HG03135 (cell line): ENCODE measurements at regions not wholly inside any gene's neighbourhood (a gene's known extent, or its start where the extent isn't known, plus 50 kb on each side); places are given as distances from the start of the nearest gene placed in this dataset.

Experiments used
- ATAC-seq: cut with Tn5 transposase; IDR thresholded peaks from one replicate; pipeline ENCODE4 v1.9.1; 2021; ENCODE audit warnings: mild to moderate bottlenecking, moderate library complexity; ENCODE audit not compliant: unreplicated experiment

DNA sequence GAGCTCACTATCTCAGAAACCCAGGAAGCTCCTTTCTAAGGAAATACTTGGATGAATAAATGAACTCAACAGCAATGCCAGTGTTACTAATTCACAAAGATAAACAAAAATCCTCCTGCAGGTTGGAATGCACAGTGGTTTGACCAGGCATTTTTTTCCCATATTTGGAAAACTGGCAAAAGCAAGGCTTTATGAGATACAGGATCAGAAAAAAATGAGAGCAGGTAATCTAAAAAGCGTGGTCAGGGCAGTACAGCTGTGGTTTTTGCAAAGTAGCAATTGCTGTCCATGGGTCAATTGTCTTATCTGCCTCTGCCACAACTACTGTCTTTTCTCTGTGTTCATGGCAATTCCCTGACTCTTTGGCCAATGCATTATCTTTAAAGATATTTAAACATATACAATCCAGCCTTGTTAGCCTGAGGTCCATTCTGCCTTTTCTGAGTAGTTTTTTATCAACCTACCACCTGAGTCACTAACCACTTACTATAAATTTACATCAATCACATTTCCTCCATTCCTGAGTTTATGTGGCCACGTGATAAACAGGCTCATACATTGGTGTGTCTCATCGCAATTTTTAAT, 564.5 kb upstream of the IGFBP3 start:
- ATAC-seq: no peak

DNA sequence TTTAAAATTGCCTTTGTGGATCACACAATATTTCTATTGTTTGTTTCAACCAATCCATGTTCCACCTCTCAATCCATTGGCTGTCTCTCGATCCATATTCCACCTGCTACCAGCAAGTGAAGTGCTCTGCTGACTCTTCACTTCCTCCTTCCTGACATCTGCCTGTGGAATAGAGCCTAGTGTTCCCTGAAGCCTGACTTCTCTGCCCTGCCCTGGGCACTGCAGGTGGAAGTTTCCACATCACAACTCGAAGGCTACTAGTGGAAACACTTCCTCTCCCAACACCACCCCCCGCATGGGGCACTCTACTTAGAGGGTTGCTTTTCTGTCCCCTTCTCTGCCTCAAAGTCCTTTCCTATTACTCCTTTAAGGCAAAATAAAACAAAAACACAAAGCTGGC, 563.8 kb upstream of the IGFBP3 start:
- ATAC-seq: no peak

DNA sequence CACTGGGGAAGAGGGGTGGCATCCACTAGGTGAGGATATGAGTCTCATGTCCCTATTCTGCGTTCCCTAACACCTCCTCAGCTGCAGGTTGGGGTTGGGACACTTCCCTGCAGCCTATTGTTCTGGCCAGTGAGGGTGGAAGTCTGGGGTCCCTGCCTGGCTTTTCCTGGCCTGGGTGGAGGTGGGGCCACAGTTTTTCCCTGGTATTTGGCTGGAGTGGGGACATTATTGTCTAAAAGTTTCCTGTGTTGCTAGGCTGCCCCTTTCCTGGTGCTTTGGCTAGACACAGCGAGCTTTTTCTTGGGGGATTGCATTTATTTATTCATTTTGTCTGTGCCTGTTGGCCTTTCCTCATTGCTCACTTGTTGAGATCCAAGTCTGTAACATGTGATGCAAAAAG, 559.5 kb upstream of the IGFBP3 start:
- ATAC-seq: no peak

DNA sequence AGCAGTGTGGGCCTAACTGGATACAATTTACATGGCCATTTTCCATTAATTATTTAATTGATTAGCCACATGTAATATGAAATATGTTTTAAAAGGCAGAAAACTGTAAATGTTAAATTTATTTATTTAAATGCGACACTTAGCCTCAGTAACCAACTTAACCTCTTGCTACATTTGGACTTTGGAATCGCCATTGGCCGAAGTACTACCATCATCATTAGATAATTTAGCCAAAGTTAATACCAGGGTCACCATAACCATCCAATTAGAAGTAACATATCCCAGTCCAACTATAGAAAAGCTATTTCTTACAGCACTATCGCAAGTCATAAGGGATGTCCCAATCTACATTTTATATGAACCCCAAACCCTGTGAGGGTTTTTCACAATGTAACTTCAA, 558.6 kb upstream of the IGFBP3 start:
- ATAC-seq: no peak

DNA sequence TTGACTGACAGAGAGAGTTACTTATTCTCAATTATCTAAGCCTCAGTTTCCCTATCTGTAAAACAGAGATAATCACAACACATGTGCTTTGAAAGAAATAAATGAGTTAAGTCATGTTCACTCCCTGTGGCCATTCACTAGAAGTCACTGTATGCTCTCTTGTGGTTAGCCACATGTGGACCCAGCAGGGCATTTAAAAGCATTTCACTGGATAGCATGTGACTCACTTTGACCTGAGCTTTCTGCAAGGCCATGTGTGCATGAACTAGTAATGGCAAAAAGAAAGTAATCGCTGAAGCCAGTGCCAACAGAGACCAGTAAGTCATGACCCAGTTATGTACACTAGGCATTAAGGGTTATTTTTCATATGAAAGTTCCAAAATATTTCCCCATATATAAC, 557.0 kb upstream of the IGFBP3 start:
- ATAC-seq: no peak

DNA sequence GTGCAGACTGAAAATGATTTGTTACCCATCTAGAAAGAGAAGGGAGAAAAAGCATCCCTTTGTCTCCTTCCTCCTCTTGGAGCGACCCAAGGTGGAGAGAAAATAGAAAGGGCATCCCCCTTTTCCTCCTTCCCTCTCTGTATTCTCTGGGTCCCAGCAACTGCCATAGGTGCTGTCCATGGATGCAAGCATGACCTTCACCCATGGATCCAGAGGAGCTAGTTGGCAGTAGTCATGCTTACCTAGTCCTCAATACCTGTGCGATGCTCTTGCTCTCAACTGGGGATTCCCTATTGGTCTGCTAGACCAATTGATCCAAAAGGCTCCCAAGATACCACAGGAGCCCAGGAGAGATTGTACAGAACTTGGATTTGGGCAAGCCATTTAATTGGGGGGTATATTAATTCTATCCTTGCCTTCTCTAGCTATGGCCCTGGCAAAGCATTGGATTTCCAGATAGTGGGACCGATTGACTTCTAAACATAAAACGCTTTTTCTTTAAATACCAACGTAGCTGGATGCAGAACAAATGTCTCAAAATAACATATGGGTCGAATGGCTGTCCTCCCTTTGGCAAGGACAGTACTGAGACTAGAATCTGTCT, 547.8 kb upstream of the IGFBP3 start:
- ATAC-seq: no peak

DNA sequence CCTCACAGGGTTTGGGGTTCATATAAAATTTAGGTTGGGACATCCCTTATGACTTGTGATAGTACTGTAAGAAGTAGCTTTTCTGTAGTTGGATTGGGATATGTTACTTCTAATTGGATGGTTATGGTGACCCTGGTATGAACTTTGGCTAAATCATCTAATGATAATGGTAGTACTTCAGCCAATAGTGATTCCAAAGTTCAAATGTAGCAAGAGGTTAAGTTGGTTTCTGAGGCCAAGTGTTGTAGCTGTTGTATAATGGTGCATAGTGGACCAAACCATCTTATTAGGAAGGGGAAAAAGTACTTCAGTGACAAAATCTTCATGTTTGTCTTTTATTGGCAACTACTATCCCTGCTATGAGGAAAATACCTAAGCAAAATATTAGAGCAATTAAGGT, 542.1 kb upstream of the IGFBP3 start:
- no peak for ATAC-seq

DNA sequence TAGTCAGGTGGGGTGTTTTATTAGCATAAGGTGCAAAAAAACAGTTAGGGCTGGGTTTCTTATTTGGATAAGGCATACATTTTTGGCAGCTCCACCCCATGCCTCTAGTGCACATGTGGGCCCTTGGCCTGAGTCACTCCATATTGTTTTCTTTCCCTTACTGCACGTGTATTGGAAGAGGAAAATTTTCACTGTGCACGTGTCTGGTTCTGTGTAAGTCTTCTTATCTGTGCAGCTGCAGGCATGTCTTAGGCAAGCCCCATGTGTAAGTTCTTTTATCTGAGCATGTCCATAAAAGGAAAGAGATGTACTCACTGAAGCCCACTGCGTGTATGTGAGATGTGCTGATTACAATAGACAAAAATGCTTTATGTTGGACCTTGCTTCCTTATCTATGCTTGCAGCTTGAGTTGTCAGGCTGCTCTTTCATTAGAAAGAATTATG, 540.3 kb upstream of the IGFBP3 start:
- ATAC-seq: no peak

DNA sequence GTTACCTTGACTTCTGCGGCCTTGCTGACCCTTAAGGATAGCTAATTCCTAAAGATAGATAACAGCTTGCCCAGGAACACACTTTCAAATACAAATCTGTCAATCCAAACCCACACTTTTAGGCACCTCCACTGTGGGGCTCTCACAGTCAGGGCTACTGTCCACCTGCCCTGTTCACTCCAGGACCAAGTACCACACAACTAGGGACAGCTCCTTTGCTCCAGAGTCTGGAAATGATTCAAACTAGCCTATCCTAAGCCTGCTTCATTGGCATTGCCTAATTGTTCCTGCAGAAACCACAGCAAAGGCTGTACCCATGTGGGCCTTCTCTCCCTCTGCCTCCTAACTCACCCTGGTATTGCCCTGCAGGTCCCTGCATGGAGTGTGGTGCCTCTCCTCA, 538.9 kb upstream of the IGFBP3 start:
- no peak for ATAC-seq

DNA sequence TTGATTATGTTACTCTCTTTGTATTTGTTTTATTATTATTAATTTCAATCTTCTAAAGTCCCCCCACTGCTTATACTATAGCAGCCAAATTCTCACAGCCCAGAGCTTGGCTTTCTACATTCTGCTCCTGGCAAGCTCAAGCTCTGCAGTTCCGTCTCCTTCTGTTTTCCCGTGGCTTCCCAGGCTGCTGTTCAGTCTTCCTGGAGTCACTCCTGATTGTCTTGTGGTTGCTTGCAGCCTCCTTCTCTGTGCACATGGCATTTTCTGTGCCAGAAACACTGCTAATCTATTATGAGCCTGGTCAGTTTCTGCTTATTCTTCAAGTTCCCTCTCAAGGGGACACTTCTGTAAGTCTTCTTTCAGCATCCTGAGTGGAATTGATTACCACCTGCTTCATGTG, 533.7 kb upstream of the IGFBP3 start:
- ATAC-seq: no peak

DNA sequence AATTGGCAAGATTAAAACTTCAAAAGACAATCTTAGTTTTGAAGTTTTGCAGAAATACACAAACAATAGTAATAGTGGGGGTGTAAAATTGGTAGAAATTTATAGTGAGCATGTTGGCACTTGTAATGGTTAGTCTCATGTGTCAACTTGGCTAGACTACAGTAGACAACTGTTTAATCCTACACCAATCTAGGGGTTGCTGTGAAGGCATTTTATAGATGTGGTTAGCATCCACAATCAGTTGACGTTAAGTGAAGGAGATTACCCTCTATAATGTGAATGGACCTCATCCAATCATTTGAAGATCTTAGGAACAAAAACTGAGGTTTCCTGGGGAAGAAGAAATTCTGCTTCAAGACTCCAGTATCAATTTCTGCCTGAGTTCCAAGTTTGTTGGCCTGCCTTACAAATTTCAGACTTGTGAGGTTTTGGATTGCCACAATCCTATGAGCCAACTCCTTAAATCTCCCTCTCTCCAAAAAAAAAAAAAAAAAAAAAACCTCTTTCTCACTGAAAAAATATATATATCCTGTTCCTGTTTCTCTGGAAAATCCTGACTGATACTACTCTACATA, 531.6 kb upstream of the IGFBP3 start:
- no peak for ATAC-seq

DNA sequence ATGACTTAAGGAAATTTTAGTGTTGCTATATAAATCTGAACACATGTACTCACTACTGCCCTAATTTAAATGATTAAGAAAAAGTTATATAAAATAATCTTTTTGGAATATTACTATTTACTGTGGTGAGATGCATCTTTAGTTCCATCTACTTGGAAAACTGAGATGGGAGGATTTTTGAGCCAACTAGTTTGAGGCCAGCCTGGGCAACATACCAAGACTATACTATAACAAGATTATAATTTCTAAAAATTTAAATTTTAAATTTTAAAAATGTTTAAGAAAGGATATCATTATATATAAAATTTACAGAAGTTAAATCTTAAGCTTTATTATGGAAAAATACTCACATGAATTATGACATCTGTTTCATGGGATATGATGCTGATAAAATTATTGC, 530.8 kb upstream of the IGFBP3 start:
- ATAC-seq: no peak

DNA sequence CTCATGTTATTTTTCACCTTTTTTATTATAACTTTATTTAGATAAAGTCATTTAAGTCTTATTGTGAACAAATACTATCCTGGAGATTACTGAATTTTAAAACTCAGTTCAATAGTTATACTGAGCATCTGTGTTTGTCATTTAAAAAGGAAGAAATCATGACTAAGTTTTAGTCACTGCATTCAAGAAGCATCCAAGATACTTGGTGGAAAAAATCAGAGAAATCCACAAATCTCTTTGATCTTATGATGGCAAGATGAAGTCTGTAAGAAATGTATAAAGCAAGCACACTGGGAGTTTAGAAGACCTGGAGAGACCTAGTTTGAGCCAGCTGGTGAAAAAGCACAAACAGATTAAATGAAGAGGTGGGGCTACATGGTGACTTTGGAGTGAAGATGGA, 529.8 kb upstream of the IGFBP3 start:
- no peak for ATAC-seq

DNA sequence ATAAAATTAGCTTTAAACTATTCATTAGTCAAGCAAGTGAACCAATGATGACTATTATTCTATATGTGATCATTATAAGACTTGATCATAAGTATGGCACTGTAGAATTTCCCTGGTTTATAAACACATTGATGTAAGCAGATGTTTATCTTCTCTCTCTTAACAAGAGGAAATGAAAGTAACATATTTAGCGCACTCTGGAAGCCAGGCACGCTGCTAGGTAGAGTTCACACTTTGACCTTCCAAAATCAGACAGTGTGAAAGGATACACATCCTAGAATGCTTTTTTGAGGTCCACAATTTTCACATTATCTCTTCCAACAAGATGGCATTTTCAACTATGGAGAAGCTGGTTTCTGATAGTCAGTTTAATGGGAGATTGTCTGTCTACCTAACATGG, 529.4 kb upstream of the IGFBP3 start:
- ATAC-seq: no peak

DNA sequence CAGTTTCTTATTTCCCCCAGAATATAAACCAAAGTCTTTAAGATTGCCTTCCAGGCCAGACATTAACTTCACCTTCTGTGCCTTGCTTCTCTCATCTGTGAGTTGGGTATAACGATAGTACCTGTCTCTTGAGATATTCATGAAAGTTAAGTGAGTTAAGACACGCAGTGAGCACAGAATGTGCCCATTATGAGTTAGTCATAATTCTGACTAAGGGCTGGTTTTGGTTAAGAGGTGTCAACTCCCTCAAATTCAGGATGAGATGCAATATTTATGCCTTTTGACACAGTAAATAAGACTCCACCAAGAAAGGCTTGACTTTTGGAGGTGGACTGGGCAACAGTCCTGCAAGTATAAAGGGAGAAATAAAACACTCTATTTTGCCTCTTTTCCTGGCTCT, 528.7 kb upstream of the IGFBP3 start:
- ATAC-seq: no peak

DNA sequence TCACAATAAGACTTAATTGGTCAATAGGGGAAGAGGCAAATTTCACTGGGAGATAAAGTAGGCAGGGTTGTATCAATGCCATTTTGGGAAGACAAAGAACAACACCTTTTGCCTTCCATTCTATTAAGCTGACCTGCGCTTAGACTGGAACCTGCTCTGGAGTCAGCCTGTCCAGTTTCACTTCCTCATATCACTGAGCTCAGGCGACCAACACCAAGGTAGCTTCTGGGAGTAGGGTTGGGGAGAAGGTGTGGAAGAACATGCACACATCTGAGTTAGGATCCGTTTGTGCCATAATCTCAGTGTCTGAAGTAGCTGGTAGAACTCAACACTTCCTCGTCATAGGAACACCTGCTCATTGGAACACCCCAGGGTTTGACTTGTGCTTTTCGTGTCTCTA, 527.4 kb upstream of the IGFBP3 start:
- ATAC-seq: no peak

DNA sequence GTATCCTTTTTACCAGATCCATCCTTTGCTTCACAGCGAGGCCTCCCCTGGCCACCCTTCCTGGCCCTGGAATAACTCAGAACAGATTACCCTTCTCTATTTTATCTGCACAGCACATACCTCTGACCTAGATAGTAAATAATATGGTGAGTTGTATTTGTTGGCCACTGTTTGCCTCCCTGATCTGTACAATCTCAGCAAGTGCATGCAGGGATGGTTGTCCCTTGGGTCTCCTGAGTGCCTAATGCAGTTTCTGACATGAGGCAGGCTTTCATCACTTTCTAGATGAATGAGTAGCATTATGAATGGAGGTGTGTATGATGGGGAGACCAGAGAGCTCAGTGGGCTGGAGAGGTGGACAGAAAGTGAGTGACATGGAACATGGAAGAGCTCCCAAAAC, 525.1 kb upstream of the IGFBP3 start:
- no peak for ATAC-seq

DNA sequence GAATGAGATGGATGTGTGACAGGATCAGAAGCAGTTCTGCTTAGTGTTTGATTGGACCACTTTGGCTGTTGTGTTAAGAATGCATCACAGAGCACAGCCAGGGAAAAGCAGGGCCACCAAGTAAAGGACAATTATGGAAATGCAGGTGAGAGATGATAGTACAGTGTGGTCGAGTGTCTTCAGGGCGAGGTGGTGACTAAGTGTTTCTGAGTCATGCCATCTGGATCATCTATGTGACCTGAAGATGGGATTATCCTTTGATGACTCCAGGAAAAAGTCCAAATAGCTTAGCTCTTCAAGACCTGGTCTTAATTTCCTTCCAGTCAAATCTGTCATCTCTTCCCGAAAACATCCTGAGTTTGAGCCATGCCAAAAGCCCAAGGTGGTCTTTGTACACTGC, 523.2 kb upstream of the IGFBP3 start:
- no peak for ATAC-seq

DNA sequence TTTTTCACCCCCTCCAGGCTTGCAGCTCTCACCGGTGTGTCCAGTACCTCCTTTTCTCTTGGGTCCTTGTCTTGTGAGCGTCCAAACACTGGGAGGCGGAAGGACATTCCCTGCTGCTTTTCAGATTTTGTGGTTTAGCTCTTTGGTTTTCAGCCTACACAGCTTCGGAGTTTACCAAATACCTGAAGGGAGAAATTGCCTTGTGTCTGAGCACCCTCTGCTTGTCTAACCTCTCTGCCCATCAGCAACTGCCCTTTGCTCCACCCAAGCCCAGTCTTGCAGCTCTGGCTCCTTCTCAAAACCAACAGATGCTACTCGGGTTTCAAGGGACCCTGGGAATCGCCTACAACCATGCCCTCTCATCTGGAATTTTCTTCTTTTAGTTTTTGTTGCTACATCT, 519.1 kb upstream of the IGFBP3 start:
- ATAC-seq: no peak

DNA sequence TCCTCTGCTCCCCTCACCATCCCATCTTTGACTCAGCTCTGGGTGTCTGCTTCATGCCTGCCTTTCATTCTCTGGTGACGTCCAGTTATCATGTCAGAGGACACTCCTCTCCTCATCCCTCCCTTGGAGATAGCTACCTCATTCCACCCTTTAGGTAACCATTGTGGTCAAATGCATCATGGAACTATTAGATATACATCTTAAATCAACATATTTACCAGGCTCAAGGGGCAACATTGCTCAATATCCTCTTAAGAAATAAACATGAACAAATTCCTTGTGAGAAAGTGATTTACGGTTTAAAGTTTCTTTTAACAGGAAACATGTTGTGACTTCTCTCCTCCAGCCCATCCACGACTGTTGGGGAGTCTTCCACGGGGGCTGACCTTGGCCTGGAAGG, 511.6 kb upstream of the IGFBP3 start:
- no peak for ATAC-seq

DNA sequence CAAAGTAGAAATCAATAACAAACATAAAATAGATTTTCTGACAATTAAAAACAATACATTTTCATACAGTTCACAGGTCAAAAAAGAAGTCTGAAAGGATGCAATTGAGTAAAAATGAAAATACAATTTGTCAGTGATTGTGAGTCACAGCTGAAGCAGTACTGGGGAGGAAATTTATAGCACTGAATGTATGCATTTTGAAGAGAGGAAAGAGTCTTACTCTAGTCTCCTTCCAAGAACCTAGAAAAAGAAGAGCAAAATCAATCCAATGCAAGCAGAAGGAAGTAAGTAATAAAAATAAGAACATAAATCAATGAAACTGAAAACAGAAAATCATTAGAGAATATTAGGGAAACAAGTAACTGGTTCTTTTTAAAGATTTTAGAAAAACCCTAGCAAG, 507.2 kb upstream of the IGFBP3 start:
- no peak for ATAC-seq

DNA sequence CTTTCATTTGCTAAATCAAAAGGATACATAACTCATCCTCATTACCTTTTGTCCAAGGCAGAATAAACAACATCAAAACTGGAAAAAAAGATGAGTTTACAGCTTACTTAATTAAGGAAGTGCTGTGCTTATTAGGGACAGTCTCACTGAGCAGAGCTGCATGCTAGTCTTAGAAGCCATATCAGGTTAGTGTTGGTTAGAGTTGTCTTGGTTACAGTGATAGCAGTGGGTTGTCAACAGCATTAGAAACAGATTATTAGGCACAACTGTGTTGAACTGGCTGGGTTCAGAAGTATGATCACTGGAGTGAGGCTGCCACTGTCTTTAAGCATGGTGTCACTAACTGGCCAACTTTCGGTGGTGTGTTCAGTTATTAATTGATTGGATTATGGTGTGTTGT, 503.9 kb upstream of the IGFBP3 start:
- ATAC-seq: no peak
